ENCODE measurements at regions not wholly inside any gene's neighbourhood (a gene's known extent, or its start where the extent isn't known, plus 50 kb on each side); places are given as distances from the start of the nearest gene placed in this dataset.

- Histone ChIP-seq H3K9ac (no peak overlapping the region), H3K27ac (no peak overlapping the region), H4K20me1 (ENCODE audit: insufficient read depth) (no peaks in the 10 kb centered on the region), H3K4me1 (ENCODE audit: low read depth, poor library complexity, severe bottlenecking) (no peaks in the 10 kb centered on the region), H3K4me3 (IDR thresholded peaks at IDR 0.05; ENCODE audit: insufficient read depth, low read depth, low read length) (no peak overlapping the region), H3K4me2 (no peak overlapping the region), H3K27me3 (ENCODE audit: insufficient read depth, low read depth) (no peaks in the 10 kb centered on the region), H2AFZ (ENCODE audit: low read depth) (no peak overlapping the region), H3K79me2 (ENCODE audit: insufficient read depth, low read depth) (no peaks in the 10 kb centered on the region), H3K36me3 (ENCODE audit: insufficient read depth) (no peaks in the 10 kb centered on the region)
- TF ChIP-seq, protein P1, sequence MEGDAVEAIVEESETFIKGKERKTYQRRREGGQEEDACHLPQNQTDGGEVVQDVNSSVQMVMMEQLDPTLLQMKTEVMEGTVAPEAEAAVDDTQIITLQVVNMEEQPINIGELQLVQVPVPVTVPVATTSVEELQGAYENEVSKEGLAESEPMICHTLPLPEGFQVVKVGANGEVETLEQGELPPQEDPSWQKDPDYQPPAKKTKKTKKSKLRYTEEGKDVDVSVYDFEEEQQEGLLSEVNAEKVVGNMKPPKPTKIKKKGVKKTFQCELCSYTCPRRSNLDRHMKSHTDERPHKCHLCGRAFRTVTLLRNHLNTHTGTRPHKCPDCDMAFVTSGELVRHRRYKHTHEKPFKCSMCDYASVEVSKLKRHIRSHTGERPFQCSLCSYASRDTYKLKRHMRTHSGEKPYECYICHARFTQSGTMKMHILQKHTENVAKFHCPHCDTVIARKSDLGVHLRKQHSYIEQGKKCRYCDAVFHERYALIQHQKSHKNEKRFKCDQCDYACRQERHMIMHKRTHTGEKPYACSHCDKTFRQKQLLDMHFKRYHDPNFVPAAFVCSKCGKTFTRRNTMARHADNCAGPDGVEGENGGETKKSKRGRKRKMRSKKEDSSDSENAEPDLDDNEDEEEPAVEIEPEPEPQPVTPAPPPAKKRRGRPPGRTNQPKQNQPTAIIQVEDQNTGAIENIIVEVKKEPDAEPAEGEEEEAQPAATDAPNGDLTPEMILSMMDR (conservative IDR thresholded peaks at IDR 0.05; ENCODE audit: low read depth, low read length): no peak
These were observed 374.5 kb upstream of the HS6ST1 start for GRCh38 chr2:128692895-128693742.

DNA sequence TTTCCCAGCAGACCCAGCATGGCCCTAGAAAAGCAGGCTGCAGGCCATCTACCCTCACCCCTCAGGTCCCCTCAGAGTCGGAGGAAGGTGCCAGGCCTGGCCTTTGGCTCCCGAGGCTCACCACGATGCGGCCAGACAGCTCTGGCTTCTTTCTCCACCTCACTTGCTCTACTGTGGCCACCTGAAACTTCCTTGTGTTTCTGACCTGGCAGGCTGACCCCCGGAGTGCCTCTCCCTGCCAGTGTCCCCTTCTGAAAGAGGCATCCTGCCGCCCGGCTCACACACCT lies 375.0 kb upstream of the HS6ST1 start:
- Histone ChIP-seq H3K9ac (no peak overlapping the region), H3K79me2 (ENCODE audit: insufficient read depth, low read depth) (no peaks in the 10 kb centered on the region), H2AFZ (ENCODE audit: low read depth) (no peak overlapping the region), H3K27ac (no peak overlapping the region), H3K4me2 (no peak overlapping the region), H3K27me3 (ENCODE audit: insufficient read depth, low read depth) (no peaks in the 10 kb centered on the region), H3K36me3 (ENCODE audit: insufficient read depth) (no peaks in the 10 kb centered on the region), H4K20me1 (ENCODE audit: insufficient read depth) (no peaks in the 10 kb centered on the region), H3K4me3 (IDR thresholded peaks at IDR 0.05; ENCODE audit: insufficient read depth, low read depth, low read length) (no peak overlapping the region), H3K4me1 (ENCODE audit: low read depth, poor library complexity, severe bottlenecking) (no peaks in the 10 kb centered on the region)
- TF ChIP-seq, protein P1 (conservative IDR thresholded peaks at IDR 0.05; ENCODE audit: low read depth, low read length): no peak

GRCh38 chr2:128695646-128696220 lies 377.1 kb upstream of the HS6ST1 start:
- H3K9ac ChIP-seq: no peak overlapping the region

GRCh38 chr2:128696421-128696820 lies 377.8 kb upstream of the HS6ST1 start:
- H3K4me3 ChIP-seq (IDR thresholded peaks at IDR 0.05; ENCODE audit: insufficient read depth, low read depth, low read length): no peak overlapping the region
- no peak overlapping the region for H3K27ac ChIP-seq
- H3K4me1 ChIP-seq (ENCODE audit: low read depth, poor library complexity, severe bottlenecking): no peaks in the 10 kb centered on the region
- TF ChIP-seq, protein P1 (conservative IDR thresholded peaks at IDR 0.05; ENCODE audit: low read depth, low read length): no peak
- H3K27me3 ChIP-seq (ENCODE audit: insufficient read depth, low read depth): no peaks in the 10 kb centered on the region
- no peak overlapping the region for H2AFZ ChIP-seq (ENCODE audit: low read depth)
- no peaks in the 10 kb centered on the region for H4K20me1 ChIP-seq (ENCODE audit: insufficient read depth)
- H3K9ac ChIP-seq: no peak overlapping the region
- no peak overlapping the region for H3K4me2 ChIP-seq
- H3K36me3 ChIP-seq (ENCODE audit: insufficient read depth): no peaks in the 10 kb centered on the region
- no peaks in the 10 kb centered on the region for H3K79me2 ChIP-seq (ENCODE audit: insufficient read depth, low read depth)

More at GRCh38 chr2:128695646-128696220, 377.1 kb upstream of the HS6ST1 start:
- Histone ChIP-seq H3K4me1 (ENCODE audit: low read depth, poor library complexity, severe bottlenecking) (no peaks in the 10 kb centered on the region), H3K27ac (no peak overlapping the region), H3K4me2 (no peak overlapping the region), H3K79me2 (ENCODE audit: insufficient read depth, low read depth) (no peaks in the 10 kb centered on the region), H2AFZ (ENCODE audit: low read depth) (no peak overlapping the region), H3K36me3 (ENCODE audit: insufficient read depth) (no peaks in the 10 kb centered on the region), H3K27me3 (ENCODE audit: insufficient read depth, low read depth) (no peaks in the 10 kb centered on the region), H3K4me3 (IDR thresholded peaks at IDR 0.05; ENCODE audit: insufficient read depth, low read depth, low read length) (no peak overlapping the region), H4K20me1 (ENCODE audit: insufficient read depth) (no peaks in the 10 kb centered on the region)
- TF ChIP-seq, protein P1 (conservative IDR thresholded peaks at IDR 0.05; ENCODE audit: low read depth, low read length): no peak

Measured in KMS-11 (cell line).